Brain microvascular endothelial cell (primary cell): ENCODE measurements at regions not wholly inside any gene's neighbourhood (a gene's known extent, or its start where the extent isn't known, plus 50 kb on each side); places are given as distances from the start of the nearest gene placed in this dataset.
A peak's percentile ranks its signal among the peaks of the same experiment; 100 is the strongest.

Source experiments
- DNase-seq: peaks from one replicate; pipeline ENCODE4 v3.0.0-alpha.2; 2020
- H3K27ac ChIP-seq: fragments of 250-450 bp; sonication (Bioruptor Pico); 2 replicates; pipeline ENCODE4 v1.5.1; 2020; ENCODE audit warnings: mild to moderate bottlenecking, moderate library complexity
- H3K27me3 ChIP-seq: fragments of 250-450 bp; sonication (Bioruptor Pico); replicated peaks from 2 replicates; pipeline ENCODE4 v1.5.1; 2020; ENCODE audit warnings: mild to moderate bottlenecking
- H3K36me3 ChIP-seq: fragments of 250-450 bp; sonication (Bioruptor Pico); replicated peaks from 2 replicates; pipeline ENCODE4 v1.5.1; 2020; ENCODE audit warnings: mild to moderate bottlenecking
- H3K4me3 ChIP-seq: 2 replicates; pipeline ENCODE4 v1.5.1; 2011; ENCODE audit warnings: low read depth, mild to moderate bottlenecking, control low read depth, low read length, moderate library complexity
- CTCF ChIP-seq: IDR thresholded peaks from 2 replicates; pipeline ENCODE4 v1.5.1; 2011; ENCODE audit warnings: low read depth, mild to moderate bottlenecking, moderate library complexity, low read length, control low read depth, inconsistent platforms; ENCODE audit errors: missing control alignments
- in situ Hi-C: cut with HindIII; loops from 2 replicates; pipeline ENCODE4 v1.10.0; 2017; ENCODE audit warnings: low sequenced_read_pairs, low pct_ligation_motif_present

GRCh38 chr2:111695441-111696007 lies 188.5 kb downstream of the ANAPC1 start:
- DNase-seq, result no peak
- H3K27me3 ChIP-seq, result no peaks in the 10 kb centered on the region
- no peak for TF ChIP-seq CTCF
- no peak overlapping the region for H3K4me3 ChIP-seq
- H3K27ac ChIP-seq, result no peak overlapping the region
- in situ Hi-C loops, result no loop called here
- H3K36me3 ChIP-seq, result no peaks in the 10 kb centered on the region

DNA sequence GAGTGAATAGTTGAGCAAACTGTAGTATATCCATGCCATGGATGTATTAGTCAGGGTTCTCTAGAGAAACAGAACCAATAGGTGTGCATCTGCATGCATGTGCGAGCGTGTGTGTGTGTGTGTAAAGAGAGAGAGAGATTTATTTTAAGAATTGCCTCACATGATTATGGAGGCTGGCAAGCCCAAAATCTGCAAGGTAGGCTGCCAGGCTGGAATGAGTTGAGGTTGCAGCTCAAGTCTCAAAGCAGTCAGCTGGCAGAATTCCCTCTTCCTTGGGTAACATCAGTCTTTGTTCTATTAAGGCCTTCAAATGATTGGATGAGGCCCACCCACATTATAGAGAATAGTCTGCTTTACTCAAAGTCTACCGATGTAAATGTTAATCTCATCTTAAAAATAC lies 187.8 kb downstream of the ANAPC1 start:
- Histone ChIP-seq H3K4me3 (no peak overlapping the region), H3K27me3 (no peaks in the 10 kb centered on the region), H3K27ac (no peak overlapping the region), H3K36me3 (no peaks in the 10 kb centered on the region)
- no peak for TF ChIP-seq CTCF
- no peak for DNase-seq
- in situ Hi-C loops, result no loop called here

DNA sequence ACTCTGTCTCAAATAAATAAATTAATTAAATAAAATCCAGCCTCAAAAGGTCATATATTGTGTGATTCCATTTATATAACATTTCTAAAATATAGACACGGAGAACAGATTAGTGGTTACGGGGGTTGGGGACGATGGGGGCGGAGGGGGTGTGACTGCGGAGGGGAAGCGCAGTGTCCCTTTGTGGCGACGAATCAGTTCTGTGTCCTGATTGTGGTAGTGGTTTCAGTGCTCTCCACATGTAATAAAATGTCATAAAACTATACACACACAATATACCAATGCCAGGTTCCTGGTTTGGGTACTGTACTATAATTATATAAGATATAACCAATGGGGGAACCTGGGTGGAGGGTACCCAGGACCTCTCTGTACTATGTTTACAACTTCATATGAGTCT lies 186.4 kb downstream of the ANAPC1 start:
- Histone ChIP-seq H3K27me3 (no peaks in the 10 kb centered on the region), H3K4me3 (no peak overlapping the region), H3K27ac (no peak overlapping the region), H3K36me3 (no peaks in the 10 kb centered on the region)
- no peak for TF ChIP-seq CTCF
- DNase-seq, result no peak
- in situ Hi-C loops, result no loop called here

DNA sequence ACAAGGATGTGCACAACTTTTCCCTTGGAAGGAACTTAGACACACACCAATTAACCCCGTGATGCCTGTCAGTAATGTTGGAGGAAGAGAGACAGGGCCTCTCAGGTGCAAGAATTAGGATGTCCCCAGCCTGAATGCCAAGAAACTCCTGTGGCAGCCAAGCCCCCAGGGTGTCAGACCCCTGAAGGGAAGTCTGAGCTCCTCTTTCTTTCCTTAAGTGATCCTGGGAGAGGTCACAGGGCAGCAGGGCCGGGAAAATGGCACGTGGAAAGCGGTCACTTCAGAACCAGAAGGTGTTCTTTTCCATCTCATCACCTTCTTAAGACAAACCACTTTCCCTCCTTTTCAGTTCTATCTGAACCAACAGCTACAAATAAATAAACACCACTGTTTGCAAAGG lies 185.9 kb downstream of the ANAPC1 start:
- no peak for DNase-seq
- TF ChIP-seq CTCF, result no peak
- Histone ChIP-seq H3K4me3 (no peak overlapping the region), H3K27me3 (no peaks in the 10 kb centered on the region), H3K27ac (no peak overlapping the region), H3K36me3 (no peaks in the 10 kb centered on the region)
- in situ Hi-C loops, result no loop called here

DNA sequence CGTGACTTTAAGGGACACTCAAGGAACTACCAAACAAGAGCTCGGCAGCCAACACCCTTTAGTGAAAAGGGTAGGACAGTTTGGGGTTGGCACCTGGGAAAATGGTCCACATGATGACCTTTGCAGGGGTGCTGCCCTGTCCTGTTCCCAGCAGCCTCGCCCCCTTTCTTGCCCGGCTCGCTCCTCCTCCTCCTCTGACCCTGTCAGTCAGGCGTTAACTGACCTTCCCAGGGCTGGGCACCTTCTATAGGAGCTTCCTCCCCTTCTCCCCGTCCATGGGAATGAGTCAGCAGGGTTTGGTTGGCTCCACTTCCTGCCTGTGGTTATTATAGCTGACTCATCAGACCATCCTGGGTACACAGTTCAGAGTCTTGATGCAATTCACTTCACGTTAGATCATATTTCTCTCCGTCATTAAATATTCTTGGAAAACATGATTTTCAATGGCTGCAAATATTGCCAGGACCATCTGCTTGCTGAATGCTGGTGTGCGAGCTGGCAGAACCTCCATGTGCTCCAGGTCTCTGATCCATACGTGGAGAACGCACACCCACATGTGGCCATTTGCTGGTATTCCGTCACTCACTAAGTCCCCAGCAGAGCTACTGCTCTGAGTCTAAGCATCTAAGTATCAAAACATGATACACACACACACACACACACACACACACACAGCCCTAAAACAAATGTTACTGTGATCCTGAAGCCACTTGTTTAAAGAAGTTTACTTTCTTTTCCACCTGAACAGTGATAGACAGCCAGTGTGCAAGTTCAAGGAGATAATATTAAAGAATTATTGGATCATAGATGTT lies 185.0 kb downstream of the ANAPC1 start:
- DNase-seq, result peak; percentile 98
- Histone ChIP-seq H3K27ac (peak overlapping the region; percentile 75), H3K27me3 (no peaks in the 10 kb centered on the region), H3K36me3 (no peaks in the 10 kb centered on the region), H3K4me3 (no peak overlapping the region)
- peak; percentile 68 for TF ChIP-seq CTCF
- in situ Hi-C loops, result no loop called here
